ENCODE measurements at regions not wholly inside any gene's neighbourhood (a gene's known extent, or its start where the extent isn't known, plus 50 kb on each side); places are given as distances from the start of the nearest gene placed in this dataset.

GRCh38 chr3:41041462-41041861 lies 157.8 kb upstream of the CTNNB1 start (continued):
- TF ChIP-seq CTCF (IDR thresholded peaks at IDR 0.05; ENCODE audit: control extremely low read depth in 1 of 3, insufficient read depth in 1 of 3, low read depth in 1 of 3, low read length in 3 of 3) (no peak), NRF1 (IDR thresholded peaks at IDR 0.05; ENCODE audit: low read depth, low read length) (no peak)
